Esophagus (tissue), 2 donors: ENCODE measurements at regions not wholly inside any gene's neighbourhood (a gene's known extent, or its start where the extent isn't known, plus 50 kb on each side); places are given as distances from the start of the nearest gene placed in this dataset.

Source experiments
- H3K27ac ChIP-seq, 2 donors: one replicate each; pipeline ENCODE4 v1.5.1; 2013; ENCODE audit warnings: low read depth in 2 of 2, mild to moderate bottlenecking in 2 of 2, inconsistent platforms in 1 of 2, low read length in 1 of 2, moderate library complexity in 1 of 2
- H3K27me3 ChIP-seq, 2 donors: one replicate each; pipeline ENCODE4 v1.6.1; 2013; ENCODE audit warnings: low read length in 2 of 2, control low read depth in 1 of 2, mild to moderate bottlenecking in 1 of 2; ENCODE audit not compliant: insufficient read depth in 2 of 2, control insufficient read depth in 1 of 2
- H3K36me3 ChIP-seq, 2 donors: one replicate each; pipeline ENCODE4 v1.6.1; 2013; ENCODE audit warnings: low read length in 1 of 2; ENCODE audit not compliant: control insufficient read depth in 2 of 2, insufficient read depth in 2 of 2
- H3K4me1 ChIP-seq, 2 donors: one replicate each; pipeline ENCODE4 v1.6.1; 2013; ENCODE audit warnings: low read length in 1 of 2; ENCODE audit not compliant: control insufficient read depth in 2 of 2, insufficient read depth in 2 of 2
- H3K4me3 ChIP-seq, 2 donors: one replicate each; pipeline ENCODE4 v1.5.1; 2013; ENCODE audit warnings: low read length in 2 of 2, mild to moderate bottlenecking in 2 of 2, low read depth in 1 of 2, moderate library complexity in 1 of 2
- H3K9me3 ChIP-seq, 2 donors: one replicate each; pipeline ENCODE4 v1.6.1; 2013; ENCODE audit warnings: mild to moderate bottlenecking in 2 of 2, low read depth in 1 of 2, low read length in 1 of 2, moderate library complexity in 1 of 2; ENCODE audit not compliant: control insufficient read depth in 2 of 2, insufficient read depth in 1 of 2
- WGBS, 2 donors: extraction: QIAGEN DNeasy Blood & Tissue Kit; methylation state at CpG; one replicate each; pipeline ENCODE4 v1.1.7; 2013; 5-methylcytosine and 5-hydroxymethylcytosine counted together
- donor health status: healthy with polysubstance abuse.
- donor health status: Bipolar disorder and iron deficiency.

DNA sequence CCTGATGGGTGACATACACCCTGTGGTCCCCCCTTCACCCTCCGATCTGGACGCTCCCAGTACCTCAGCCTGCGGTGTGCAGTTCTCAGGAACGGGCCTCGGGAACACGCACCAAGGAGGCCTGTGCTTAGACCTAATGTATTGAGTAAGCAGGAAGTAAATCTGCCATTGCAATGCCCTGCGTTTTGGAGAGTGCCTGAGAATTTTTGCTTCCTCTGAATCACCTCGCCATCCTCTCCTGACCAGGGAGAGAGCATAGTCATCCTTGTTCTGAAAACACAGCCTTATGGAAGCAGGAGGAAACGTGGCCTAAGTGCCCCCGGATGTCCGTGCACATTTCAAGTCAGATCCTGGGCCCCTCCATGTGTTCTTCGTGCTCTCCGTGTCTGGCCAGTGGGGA, 272.2 kb downstream of the NDUFA10 start:
- Histone ChIP-seq H3K27me3 (no peaks in the 10 kb centered on the region), H3K4me3 (no peak overlapping the region), H3K4me1 (peaks cover 0 to 4% of the 10 kb centered on the region in 2 donors), H3K36me3 (no peaks in the 10 kb centered on the region), H3K9me3 (no peaks in the 10 kb centered on the region), H3K27ac (no peak overlapping the region)
- 80 to 82% methylated on average over 13 of the region's 13 CpGs for WGBS, 2 donors

DNA sequence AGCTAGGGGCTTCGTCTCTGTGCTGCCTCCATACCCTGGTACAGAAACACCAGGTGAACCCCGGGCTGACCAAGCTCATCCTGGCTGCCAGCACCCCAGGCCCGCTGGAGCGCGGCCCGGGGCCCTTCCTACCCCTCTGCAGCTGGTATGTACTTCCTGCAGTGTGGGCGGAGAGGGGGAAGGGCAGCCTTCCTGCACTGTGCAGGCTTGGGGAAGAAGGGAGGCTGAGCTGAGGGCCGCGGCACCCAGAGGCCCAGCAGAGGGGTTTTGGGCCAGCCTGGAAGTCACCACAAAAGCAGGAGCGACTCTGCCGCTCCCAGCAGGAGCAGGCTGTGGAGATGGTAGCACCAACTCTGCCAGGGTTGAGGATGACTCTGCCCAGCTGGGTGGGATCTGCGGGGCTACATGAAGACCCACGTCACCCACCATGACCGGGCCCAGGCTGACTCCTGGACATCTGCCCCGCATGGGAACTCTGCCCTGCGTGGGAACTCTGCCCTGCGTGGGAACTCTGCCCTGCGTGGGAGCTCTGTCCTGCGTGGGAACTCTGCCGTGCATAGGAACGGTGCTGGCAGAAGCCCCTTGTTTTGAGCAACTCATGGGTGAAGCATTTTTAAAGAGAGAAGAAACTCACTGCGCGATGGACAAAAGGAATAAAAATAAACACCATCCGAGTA, 273.3 kb downstream of the NDUFA10 start:
- 45 to 50% methylated on average over 24 of the region's 24 CpGs for WGBS, 2 donors
- H3K4me3 ChIP-seq = no peak overlapping the region

DNA sequence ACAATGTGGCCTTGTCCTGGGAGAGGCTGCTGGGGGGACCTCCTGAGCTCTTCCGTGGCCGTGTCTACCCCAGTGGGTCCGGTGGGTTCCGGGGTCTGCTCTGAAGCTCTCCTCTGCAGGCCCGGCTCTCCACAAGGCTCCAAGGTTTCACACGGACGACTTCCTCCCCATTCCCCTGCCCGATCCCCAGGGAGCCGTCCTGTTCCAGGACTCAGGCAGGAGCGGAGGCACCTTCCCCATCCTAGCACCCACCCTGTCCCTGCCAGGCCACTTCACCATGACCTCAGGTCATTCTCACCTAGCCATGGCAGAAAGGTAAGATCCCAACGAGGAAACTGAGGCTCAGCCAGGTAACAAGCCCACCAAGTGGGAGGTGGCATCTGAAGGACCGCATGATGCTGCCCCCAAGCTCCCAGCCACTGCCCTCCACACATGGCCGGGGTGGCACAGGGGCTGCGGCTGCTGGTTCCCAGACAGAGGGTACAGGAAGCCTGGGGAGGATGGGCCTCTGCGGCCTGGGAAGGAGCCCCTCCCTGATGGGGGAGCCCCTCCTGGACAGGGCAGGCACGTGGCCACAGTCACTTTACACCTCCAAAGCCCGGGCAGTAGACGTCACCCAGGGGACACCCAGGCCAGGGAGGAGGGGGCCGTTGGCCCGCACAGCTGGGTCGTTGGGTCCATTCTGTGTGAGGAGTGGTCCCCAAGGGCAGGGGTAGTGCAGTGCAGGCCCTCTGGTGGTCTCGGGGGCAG, 274.0 kb downstream of the NDUFA10 start:
- peaks cover 0 to 4% of the 10 kb centered on the region in 2 donors for H3K4me1 ChIP-seq
- 79 to 81% methylated on average over 22 of the region's 22 CpGs for WGBS, 2 donors
- peaks cover 0 to 3% of the 10 kb centered on the region in 2 donors for H3K9me3 ChIP-seq
- H3K27ac ChIP-seq = no peak overlapping the region
- H3K36me3 ChIP-seq = no peaks in the 10 kb centered on the region
- no peaks in the 10 kb centered on the region for H3K27me3 ChIP-seq
- H3K4me3 ChIP-seq = no peak overlapping the region

More for the DNA sequence above, 273.3 kb downstream of the NDUFA10 start:
- peaks cover 0 to 4% of the 10 kb centered on the region in 2 donors for H3K4me1 ChIP-seq
- H3K36me3 ChIP-seq = no peaks in the 10 kb centered on the region
- H3K9me3 ChIP-seq = peaks cover 0 to 3% of the 10 kb centered on the region in 2 donors
- H3K27ac ChIP-seq = no peak overlapping the region
- no peaks in the 10 kb centered on the region for H3K27me3 ChIP-seq

DNA sequence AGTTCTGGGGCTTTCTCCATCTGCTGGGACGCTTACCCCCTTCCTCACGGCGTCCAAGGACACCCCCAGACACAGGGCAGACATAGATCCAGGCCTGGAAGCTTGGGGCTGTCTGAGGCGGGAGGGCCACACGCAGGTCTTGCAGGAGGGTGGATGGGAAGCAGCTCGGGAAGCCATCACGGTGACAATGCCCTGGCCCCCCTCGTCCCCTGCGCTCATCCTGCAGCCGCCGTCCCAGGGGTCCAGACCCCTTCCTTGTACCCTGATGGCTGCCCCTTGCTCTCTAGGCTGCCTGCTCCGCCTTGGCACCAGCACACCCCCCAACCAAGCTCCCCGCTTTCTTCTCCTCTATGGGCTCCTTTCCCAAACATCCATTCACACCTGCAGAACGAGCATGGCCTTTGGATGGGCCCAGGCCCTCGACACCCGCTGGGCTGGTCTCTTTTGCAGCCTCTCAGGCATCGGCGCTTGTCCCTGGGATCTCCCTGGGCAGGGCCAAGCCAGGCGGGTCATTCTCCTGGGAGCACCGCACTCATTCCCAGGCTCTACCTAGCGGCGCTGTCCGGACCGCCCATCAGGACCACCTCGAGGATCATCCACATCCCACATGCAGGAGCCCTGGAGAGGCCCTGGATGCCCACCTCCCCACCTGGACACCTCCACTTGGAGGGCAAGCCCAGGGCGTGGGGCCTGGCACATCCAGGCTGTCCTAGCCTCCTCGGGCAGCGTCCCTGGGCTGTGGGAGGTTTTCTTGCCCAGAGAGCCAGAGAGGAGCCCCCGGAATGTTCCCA, 274.9 kb downstream of the NDUFA10 start:
- peaks cover 0 to 4% of the 10 kb centered on the region in 2 donors for H3K4me1 ChIP-seq
- no peak overlapping the region for H3K4me3 ChIP-seq
- H3K9me3 ChIP-seq = peaks cover 0 to 3% of the 10 kb centered on the region in 2 donors
- H3K27ac ChIP-seq = no peak overlapping the region
- 88 to 91% methylated on average over 29 of the region's 29 CpGs for WGBS, 2 donors
- no peaks in the 10 kb centered on the region for H3K36me3 ChIP-seq
- H3K27me3 ChIP-seq = no peaks in the 10 kb centered on the region

DNA sequence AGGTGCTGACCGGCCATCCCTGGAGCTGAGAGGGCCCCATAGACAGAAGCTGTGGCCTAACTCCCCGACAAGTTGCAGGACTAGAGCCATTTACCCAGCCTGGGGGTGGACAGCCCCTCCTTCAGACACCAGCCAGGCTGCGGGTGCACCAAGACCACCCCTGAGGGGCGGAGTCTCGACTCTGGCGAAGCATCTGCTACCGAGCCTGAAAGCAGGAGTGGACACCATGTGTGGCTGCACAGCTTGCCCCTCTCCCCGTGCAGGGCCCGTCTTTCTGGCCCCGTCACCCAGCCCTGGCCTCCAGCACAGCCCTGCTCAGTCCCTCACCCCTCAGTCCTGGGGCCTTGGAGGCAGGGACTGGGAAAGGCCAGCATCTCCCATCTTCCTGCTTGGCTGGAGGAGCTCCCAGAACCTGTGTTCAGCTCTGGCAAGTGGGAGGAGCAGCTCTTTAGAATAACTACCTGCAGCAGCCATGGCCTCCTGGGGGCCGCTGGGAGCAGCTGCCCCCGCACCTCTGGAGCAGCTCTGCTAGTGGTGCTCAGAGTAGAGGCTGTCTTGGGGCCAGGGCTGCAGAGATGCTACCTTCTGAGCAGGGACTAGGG, 275.8 kb downstream of the NDUFA10 start:
- no peaks in the 10 kb centered on the region for H3K36me3 ChIP-seq
- 87 to 92% methylated on average over 12 of the region's 12 CpGs for WGBS, 2 donors

DNA sequence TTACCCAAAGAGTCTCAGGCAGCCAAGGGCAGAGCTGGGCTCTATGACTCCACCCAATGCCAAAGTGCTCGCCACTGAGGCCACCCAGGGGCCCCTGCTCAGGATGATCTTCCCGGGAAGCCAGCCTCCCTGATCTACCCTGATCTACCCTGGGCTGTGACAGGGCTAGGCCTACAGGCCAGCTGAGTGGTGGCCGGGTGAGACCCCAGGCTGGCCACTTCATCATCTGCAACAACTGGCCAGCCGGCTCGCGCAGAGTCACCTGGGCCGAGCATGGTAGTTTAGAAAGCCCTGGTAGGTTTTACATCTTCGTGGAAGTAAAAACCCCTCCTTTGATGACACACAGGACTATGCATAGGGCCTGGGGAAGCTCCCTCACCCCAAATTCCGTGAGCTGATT, 276.3 kb downstream of the NDUFA10 start:
- H3K4me1 ChIP-seq = peaks cover 0 to 4% of the 10 kb centered on the region in 2 donors

More for the DNA sequence above, 275.8 kb downstream of the NDUFA10 start:
- Histone ChIP-seq H3K27ac (no peak overlapping the region), H3K4me1 (peaks cover 0 to 4% of the 10 kb centered on the region in 2 donors), H3K27me3 (no peaks in the 10 kb centered on the region), H3K9me3 (peaks cover 0 to 3% of the 10 kb centered on the region in 2 donors), H3K4me3 (no peak overlapping the region)

GRCh38 chr2:239747771-239748170, 277.4 kb downstream of the NDUFA10 start:
- H3K4me1 ChIP-seq = peaks cover 0 to 4% of the 10 kb centered on the region in 2 donors
- peaks cover 0 to 3% of the 10 kb centered on the region in 2 donors for H3K9me3 ChIP-seq
- H3K27me3 ChIP-seq = no peaks in the 10 kb centered on the region
- no peak overlapping the region for H3K4me3 ChIP-seq
- H3K27ac ChIP-seq = no peak overlapping the region
- 92 to 93% methylated on average over 5 of the region's 5 CpGs for WGBS, 2 donors
- H3K36me3 ChIP-seq = no peaks in the 10 kb centered on the region

More for the DNA sequence above, 276.3 kb downstream of the NDUFA10 start:
- 84 to 87% methylated on average over 9 of the region's 9 CpGs for WGBS, 2 donors
- Histone ChIP-seq H3K27me3 (no peaks in the 10 kb centered on the region), H3K9me3 (peaks cover 0 to 3% of the 10 kb centered on the region in 2 donors), H3K27ac (no peak overlapping the region), H3K4me3 (no peak overlapping the region), H3K36me3 (no peaks in the 10 kb centered on the region)

GRCh38 chr2:239747274-239747673, 277.9 kb downstream of the NDUFA10 start:
- Histone ChIP-seq H3K4me3 (no peak overlapping the region), H3K36me3 (no peaks in the 10 kb centered on the region), H3K4me1 (peaks cover 0 to 4% of the 10 kb centered on the region in 2 donors), H3K27me3 (no peaks in the 10 kb centered on the region), H3K9me3 (peaks cover 0 to 3% of the 10 kb centered on the region in 2 donors), H3K27ac (no peak overlapping the region)
- 62 to 65% methylated on average over 16 of the region's 16 CpGs for WGBS, 2 donors
